H9 (cell line): ENCODE measurements at regions not wholly inside any gene's neighbourhood (a gene's known extent, or its start where the extent isn't known, plus 50 kb on each side); places are given as distances from the start of the nearest gene placed in this dataset.

ENCODE experiments used
- DNase-seq: peaks from one replicate; pipeline ENCODE4 v3.0.0-alpha.2; 2017
- H2AFZ ChIP-seq: one replicate; pipeline ENCODE4 v1.6.1; 2013; ENCODE audit warnings: mild to moderate bottlenecking, low read length, control low read depth, moderate library complexity
- H2AK5ac ChIP-seq: 2 replicates; pipeline ENCODE4 v1.6.1; 2013; ENCODE audit warnings: low read length, control low read depth, mixed read lengths; ENCODE audit not compliant: insufficient read length
- H2BK120ac ChIP-seq: one replicate; pipeline ENCODE4 v1.6.1; 2013; ENCODE audit warnings: low read depth, mild to moderate bottlenecking, low read length, control low read depth, inconsistent platforms; ENCODE audit not compliant: poor library complexity, severe bottlenecking
- H2BK12ac ChIP-seq: 2 replicates; pipeline ENCODE4 v1.6.1; 2013; ENCODE audit warnings: low read length, control low read depth, mixed read lengths, low read depth; ENCODE audit not compliant: insufficient read length
- H2BK15ac ChIP-seq: 2 replicates; pipeline ENCODE4 v1.6.1; 2013; ENCODE audit warnings: low read depth, low read length, control low read depth
- H2BK20ac ChIP-seq: one replicate; pipeline ENCODE4 v1.6.1; 2013; ENCODE audit warnings: low read depth, mild to moderate bottlenecking, low read length, control low read depth, inconsistent platforms; ENCODE audit not compliant: poor library complexity, severe bottlenecking
- H2BK5ac ChIP-seq: 2 replicates; pipeline ENCODE4 v1.6.1; 2013; ENCODE audit warnings: low read length, control low read depth, mixed read lengths; ENCODE audit not compliant: insufficient read length
- H3K14ac ChIP-seq: 2 replicates; pipeline ENCODE4 v1.6.1; 2013; ENCODE audit warnings: low read length, control low read depth; ENCODE audit not compliant: insufficient read depth
- H3K18ac ChIP-seq: 2 replicates; pipeline ENCODE4 v1.6.1; 2013; ENCODE audit warnings: low read depth, mild to moderate bottlenecking, mixed read lengths, low read length, control low read depth; ENCODE audit not compliant: insufficient read length
- H3K23ac ChIP-seq: 2 replicates; pipeline ENCODE4 v1.6.1; 2013; ENCODE audit warnings: low read length, control low read depth, mixed read lengths, low read depth; ENCODE audit not compliant: insufficient read length
- H3K23me2 ChIP-seq: 2 replicates; pipeline ENCODE4 v1.6.1; 2013; ENCODE audit warnings: low read depth, mild to moderate bottlenecking, mixed read lengths, low read length, control low read depth; ENCODE audit not compliant: insufficient read length, poor library complexity, severe bottlenecking
- H3K27ac ChIP-seq: 2 replicates; pipeline ENCODE4 v1.5.1; 2013; ENCODE audit warnings: low read length, control low read depth, mixed read lengths, low read depth; ENCODE audit not compliant: insufficient read length
- H3K27me3 ChIP-seq: 2 replicates; pipeline ENCODE4 v1.6.1; 2013; ENCODE audit warnings: low read length, control low read depth, inconsistent platforms; ENCODE audit not compliant: insufficient read depth
- H3K4ac ChIP-seq: 2 replicates; pipeline ENCODE4 v1.6.1; 2013; ENCODE audit warnings: low read depth, mild to moderate bottlenecking, control low read depth, inconsistent platforms, low read length, moderate library complexity
- H3K4me1 ChIP-seq: 2 replicates; pipeline ENCODE4 v1.6.1; 2013; ENCODE audit warnings: low read length, control low read depth, inconsistent platforms; ENCODE audit not compliant: insufficient read depth
- H3K4me2 ChIP-seq: 2 replicates; pipeline ENCODE4 v1.6.1; 2013; ENCODE audit warnings: low read length, control low read depth, mixed read lengths; ENCODE audit not compliant: insufficient read length, insufficient read depth
- H3K56ac ChIP-seq: 2 replicates; pipeline ENCODE4 v1.6.1; 2013; ENCODE audit warnings: low read depth, mild to moderate bottlenecking, mixed read lengths, low read length, control low read depth; ENCODE audit not compliant: insufficient read length
- H3K79me1 ChIP-seq: 2 replicates; pipeline ENCODE4 v1.6.1; 2013; ENCODE audit warnings: low read depth, mild to moderate bottlenecking, moderate library complexity, low read length, control low read depth, inconsistent platforms; ENCODE audit not compliant: insufficient read depth, poor library complexity, severe bottlenecking
- H3K79me2 ChIP-seq: 2 replicates; pipeline ENCODE4 v1.6.1; 2013; ENCODE audit warnings: low read length, control low read depth, inconsistent platforms; ENCODE audit not compliant: insufficient read depth
- H3K9ac ChIP-seq: 2 replicates; pipeline ENCODE4 v1.6.1; 2013; ENCODE audit warnings: low read length, control low read depth, mixed read lengths; ENCODE audit not compliant: insufficient read length; ENCODE audit errors: extremely low read depth
- H3K9me3 ChIP-seq: one replicate; pipeline ENCODE4 v1.6.1; 2013; ENCODE audit warnings: low read depth, low read length, inconsistent platforms; ENCODE audit not compliant: control insufficient read depth
- H3T11ph ChIP-seq: one replicate; pipeline ENCODE4 v1.6.1; 2013; ENCODE audit warnings: mild to moderate bottlenecking, low read length, control low read depth, inconsistent platforms
- H4K20me1 ChIP-seq: one replicate; pipeline ENCODE4 v1.6.1; 2013; ENCODE audit not compliant: control insufficient read depth, insufficient read length, insufficient read depth
- H4K5ac ChIP-seq: 2 replicates; pipeline ENCODE4 v1.6.1; 2013; ENCODE audit warnings: low read depth, mild to moderate bottlenecking, mixed read lengths, low read length, control low read depth; ENCODE audit not compliant: insufficient read length
- H4K8ac ChIP-seq: replicated peaks from 2 replicates; pipeline ENCODE4 v1.6.1; 2013; ENCODE audit warnings: low read length, control low read depth, mixed read lengths, low read depth; ENCODE audit not compliant: insufficient read length
- H4K91ac ChIP-seq: 2 replicates; pipeline ENCODE4 v1.6.1; 2013; ENCODE audit warnings: low read depth, mild to moderate bottlenecking, moderate library complexity, mixed read lengths, low read length, control low read depth; ENCODE audit not compliant: insufficient read length
- H3K27ac Mint-ChIP-seq, 3 experiments: 2 replicates in 2 of 3; 3 replicates in 1 of 3; pipeline ENCODE4 v1.8.0; 2020 to 2021; ENCODE audit warnings: mixed read lengths in 3 of 3, mild to moderate bottlenecking in 1 of 3, moderate library complexity in 1 of 3
- H3K27me3 Mint-ChIP-seq: 2 replicates; pipeline ENCODE4 v1.8.0; 2021; ENCODE audit warnings: low read depth, mild to moderate bottlenecking, moderate library complexity, mixed read lengths
- H3K36me3 Mint-ChIP-seq, 3 experiments: 2 replicates in 2 of 3; 3 replicates in 1 of 3; pipeline ENCODE4 v1.8.0; 2020 to 2021; ENCODE audit warnings: low read depth in 3 of 3, mixed read lengths in 3 of 3; ENCODE audit not compliant: insufficient read depth in 1 of 3
- H3K4me1 Mint-ChIP-seq, 2 experiments: 2 replicates each; pipeline ENCODE4 v1.8.0; 2020; ENCODE audit warnings: mixed read lengths in 2 of 2
- H3K4me3 Mint-ChIP-seq, 2 experiments: 2 replicates in 1 of 2; 3 replicates in 1 of 2; pipeline ENCODE4 v1.8.0; 2020 to 2021; ENCODE audit warnings: mild to moderate bottlenecking in 2 of 2, mixed read lengths in 2 of 2, moderate library complexity in 1 of 2
- H3K9me3 Mint-ChIP-seq, 2 experiments: 2 replicates in 1 of 2; 3 replicates in 1 of 2; pipeline ENCODE4 v1.8.0; 2020; ENCODE audit warnings: mild to moderate bottlenecking in 2 of 2, mixed read lengths in 2 of 2, moderate library complexity in 1 of 2
- CTCF ChIP-seq: fragments of 200-600 bp; sonication (generic); conservative IDR thresholded peaks from 3 replicates; pipeline ENCODE4 v1.8.0; 2021; ENCODE audit warnings: antibody characterized with exemption, mild to moderate bottlenecking
- WGBS: extraction: QIAGEN DNeasy Blood & Tissue Kit; methylation state at CpG from one replicate; pipeline ENCODE4 v1.1.7; 2013; ENCODE audit warnings: missing lambda C conversion rate, low lambda C conversion rate, mixed read lengths; ENCODE audit not compliant: insufficient read length; ENCODE audit errors: extremely low coverage; 5-methylcytosine and 5-hydroxymethylcytosine counted together

DNA sequence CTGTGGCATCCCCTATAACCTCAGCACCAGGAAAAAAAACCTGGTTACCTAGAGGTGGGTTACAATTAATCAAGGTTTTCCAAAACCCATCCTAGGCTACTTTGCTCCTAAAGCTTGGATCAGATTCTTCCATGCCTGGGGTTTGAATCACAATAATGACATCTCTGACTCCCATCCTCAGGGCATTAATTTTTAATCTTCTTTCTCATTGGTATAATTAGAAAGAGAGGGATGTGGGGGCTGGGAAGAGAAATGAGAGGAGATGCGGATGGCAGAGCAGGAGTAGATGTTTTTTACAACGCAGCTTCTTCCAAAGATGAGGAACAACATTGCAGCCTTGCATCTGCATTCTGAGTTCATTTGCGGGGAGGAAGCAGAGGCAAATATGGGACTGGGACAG lies 117.2 kb upstream of the E2F8 start:
- Histone ChIP-seq H4K20me1 (no peaks in the 10 kb centered on the region), H3K27me3 (no peaks in the 10 kb centered on the region), H4K5ac (no peak overlapping the region), H3T11ph (no peak overlapping the region), H2BK15ac (no peak overlapping the region), H3K56ac (no peak overlapping the region), H3K9me3 (no peaks in the 10 kb centered on the region), H3K4me2 (no peak overlapping the region), H2BK12ac (no peak overlapping the region), H3K23me2 (no peaks in the 10 kb centered on the region), H3K27ac (no peak overlapping the region), H3K14ac (no peak overlapping the region), H2AK5ac (no peak overlapping the region), H3K9ac (no peak overlapping the region), H2BK5ac (no peak overlapping the region), H3K23ac (no peak overlapping the region), H3K4ac (no peak overlapping the region), H3K18ac (no peak overlapping the region), H2BK120ac (no peak overlapping the region), H3K79me2 (no peaks in the 10 kb centered on the region), H4K91ac (no peak overlapping the region), H3K79me1 (no peaks in the 10 kb centered on the region), H2BK20ac (no peak overlapping the region), H3K4me1 (no peaks in the 10 kb centered on the region), H2AFZ (no peak overlapping the region), H4K8ac (no peak overlapping the region)
- Mint-ChIP-seq H3K9me3 (no peaks in the 10 kb centered on the region), H3K36me3 (no peaks in the 10 kb centered on the region), H3K27ac (no peak overlapping the region), H3K4me1 (peaks cover 0 to 4% of the 10 kb centered on the region in 2 experiments; a peak in 1 of 4 replicates), H3K4me3 (no peak overlapping the region), H3K27me3 (peaks cover 10% of the 10 kb centered on the region)
- WGBS = no CpG with 5 or more reads among the region's 3 CpGs
- no peak for TF ChIP-seq CTCF
- DNase-seq = no peak
